HL-60 (cell line): ENCODE measurements at regions not wholly inside any gene's neighbourhood (a gene's known extent, or its start where the extent isn't known, plus 50 kb on each side); places are given as distances from the start of the nearest gene placed in this dataset.

Source experiments
- DNase-seq, 2 experiments: peaks; one replicate each; pipeline ENCODE4 v3.0.0-alpha.2; 2010 to 2020; ENCODE audit warnings: low read depth in 1 of 2, low spot score in 1 of 2
- H3K27ac ChIP-seq: fragments of 250-450 bp; sonication (Bioruptor Pico); replicated peaks from 2 replicates; pipeline ENCODE4 v1.5.1; 2020; ENCODE audit warnings: mild to moderate bottlenecking, moderate library complexity
- H3K27me3 ChIP-seq: fragments of 250-450 bp; sonication (Bioruptor Pico); 2 replicates; pipeline ENCODE4 v1.5.1; 2021; ENCODE audit warnings: mild to moderate bottlenecking, moderate library complexity; ENCODE audit not compliant: insufficient read depth, poor library complexity, severe bottlenecking
- H3K4me3 ChIP-seq: replicated peaks from 2 replicates; pipeline ENCODE4 v1.5.1; 2011; ENCODE audit warnings: mild to moderate bottlenecking, control low read depth, low read length; ENCODE audit not compliant: insufficient read depth
- GABPA ChIP-seq: IDR thresholded peaks from 2 replicates; pipeline ENCODE4 v1.6.1; 2012; ENCODE audit warnings: low read depth
- POLR2AphosphoS5 ChIP-seq: IDR thresholded peaks from 2 replicates; pipeline ENCODE4 v1.6.1; 2012; ENCODE audit warnings: low read depth
- SPI1 ChIP-seq: IDR thresholded peaks from 2 replicates; pipeline ENCODE4 v1.6.1; 2012; ENCODE audit warnings: low read depth, mild to moderate bottlenecking, borderline replicate concordance
- TF ChIP-seq, protein P1 (sequence below): IDR thresholded peaks from 2 replicates; pipeline ENCODE4 v1.6.1; 2012; ENCODE audit warnings: low read depth; ENCODE audit not compliant: insufficient replicate concordance
- TF ChIP-seq, protein P2 (sequence below): IDR thresholded peaks from one replicate; pipeline ENCODE4 v1.5.1; 2011; ENCODE audit warnings: low read length, control low read depth, inconsistent platforms; ENCODE audit not compliant: insufficient read depth

DNA sequence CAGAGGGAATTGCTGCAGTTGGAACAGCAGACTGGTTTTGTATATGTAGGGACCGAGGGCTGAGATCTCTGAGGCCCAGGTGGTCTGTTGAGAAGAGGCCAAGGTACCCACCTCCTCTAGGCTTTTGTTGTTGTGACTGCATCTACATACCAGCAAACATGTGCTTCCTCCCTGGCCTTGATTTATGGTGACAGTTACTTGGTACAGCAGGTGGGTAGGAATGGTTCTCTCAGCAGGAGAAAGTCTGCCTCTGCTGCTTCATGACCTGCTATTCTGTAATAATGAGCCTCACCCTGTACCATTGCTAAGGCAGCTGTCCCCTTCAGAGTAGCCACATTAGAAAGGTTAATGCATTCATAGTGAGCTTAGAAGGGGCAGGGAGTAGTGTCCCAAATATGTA is 196.7 kb upstream of the PELI2 start:
- TF ChIP-seq POLR2AphosphoS5 (no peak), GABPA (no peak), SPI1 (no peak)
- TF ChIP-seq, protein P1, sequence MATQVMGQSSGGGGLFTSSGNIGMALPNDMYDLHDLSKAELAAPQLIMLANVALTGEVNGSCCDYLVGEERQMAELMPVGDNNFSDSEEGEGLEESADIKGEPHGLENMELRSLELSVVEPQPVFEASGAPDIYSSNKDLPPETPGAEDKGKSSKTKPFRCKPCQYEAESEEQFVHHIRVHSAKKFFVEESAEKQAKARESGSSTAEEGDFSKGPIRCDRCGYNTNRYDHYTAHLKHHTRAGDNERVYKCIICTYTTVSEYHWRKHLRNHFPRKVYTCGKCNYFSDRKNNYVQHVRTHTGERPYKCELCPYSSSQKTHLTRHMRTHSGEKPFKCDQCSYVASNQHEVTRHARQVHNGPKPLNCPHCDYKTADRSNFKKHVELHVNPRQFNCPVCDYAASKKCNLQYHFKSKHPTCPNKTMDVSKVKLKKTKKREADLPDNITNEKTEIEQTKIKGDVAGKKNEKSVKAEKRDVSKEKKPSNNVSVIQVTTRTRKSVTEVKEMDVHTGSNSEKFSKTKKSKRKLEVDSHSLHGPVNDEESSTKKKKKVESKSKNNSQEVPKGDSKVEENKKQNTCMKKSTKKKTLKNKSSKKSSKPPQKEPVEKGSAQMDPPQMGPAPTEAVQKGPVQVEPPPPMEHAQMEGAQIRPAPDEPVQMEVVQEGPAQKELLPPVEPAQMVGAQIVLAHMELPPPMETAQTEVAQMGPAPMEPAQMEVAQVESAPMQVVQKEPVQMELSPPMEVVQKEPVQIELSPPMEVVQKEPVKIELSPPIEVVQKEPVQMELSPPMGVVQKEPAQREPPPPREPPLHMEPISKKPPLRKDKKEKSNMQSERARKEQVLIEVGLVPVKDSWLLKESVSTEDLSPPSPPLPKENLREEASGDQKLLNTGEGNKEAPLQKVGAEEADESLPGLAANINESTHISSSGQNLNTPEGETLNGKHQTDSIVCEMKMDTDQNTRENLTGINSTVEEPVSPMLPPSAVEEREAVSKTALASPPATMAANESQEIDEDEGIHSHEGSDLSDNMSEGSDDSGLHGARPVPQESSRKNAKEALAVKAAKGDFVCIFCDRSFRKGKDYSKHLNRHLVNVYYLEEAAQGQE: no peak
- TF ChIP-seq, protein P2, sequence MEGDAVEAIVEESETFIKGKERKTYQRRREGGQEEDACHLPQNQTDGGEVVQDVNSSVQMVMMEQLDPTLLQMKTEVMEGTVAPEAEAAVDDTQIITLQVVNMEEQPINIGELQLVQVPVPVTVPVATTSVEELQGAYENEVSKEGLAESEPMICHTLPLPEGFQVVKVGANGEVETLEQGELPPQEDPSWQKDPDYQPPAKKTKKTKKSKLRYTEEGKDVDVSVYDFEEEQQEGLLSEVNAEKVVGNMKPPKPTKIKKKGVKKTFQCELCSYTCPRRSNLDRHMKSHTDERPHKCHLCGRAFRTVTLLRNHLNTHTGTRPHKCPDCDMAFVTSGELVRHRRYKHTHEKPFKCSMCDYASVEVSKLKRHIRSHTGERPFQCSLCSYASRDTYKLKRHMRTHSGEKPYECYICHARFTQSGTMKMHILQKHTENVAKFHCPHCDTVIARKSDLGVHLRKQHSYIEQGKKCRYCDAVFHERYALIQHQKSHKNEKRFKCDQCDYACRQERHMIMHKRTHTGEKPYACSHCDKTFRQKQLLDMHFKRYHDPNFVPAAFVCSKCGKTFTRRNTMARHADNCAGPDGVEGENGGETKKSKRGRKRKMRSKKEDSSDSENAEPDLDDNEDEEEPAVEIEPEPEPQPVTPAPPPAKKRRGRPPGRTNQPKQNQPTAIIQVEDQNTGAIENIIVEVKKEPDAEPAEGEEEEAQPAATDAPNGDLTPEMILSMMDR: no peak
- H3K27me3 ChIP-seq: no peaks in the 10 kb centered on the region
- no peak overlapping the region for H3K27ac ChIP-seq
- DNase-seq: no peak
- H3K4me3 ChIP-seq: no peak overlapping the region

DNA sequence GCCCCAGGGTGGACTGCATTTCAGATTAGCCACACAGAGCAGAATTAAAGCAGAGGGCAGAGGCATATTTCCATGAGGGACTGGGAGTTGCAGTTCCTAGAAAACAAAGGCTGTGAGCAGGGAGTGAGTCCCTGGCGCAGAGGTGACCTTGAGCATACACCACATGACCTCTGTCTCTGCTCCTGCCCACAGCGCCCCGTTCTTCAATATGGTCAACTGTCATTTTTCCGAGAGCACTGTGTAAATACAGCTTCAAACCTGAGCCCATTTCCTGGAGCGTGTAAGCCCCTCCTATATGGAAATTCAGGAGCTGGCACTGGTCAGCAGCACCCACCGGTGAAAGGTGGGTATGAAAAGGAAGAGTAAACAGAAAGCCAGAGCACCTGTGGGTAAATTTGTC is 192.2 kb upstream of the PELI2 start:
- Histone ChIP-seq H3K4me3 (no peak overlapping the region), H3K27ac (no peak overlapping the region), H3K27me3 (no peaks in the 10 kb centered on the region)
- DNase-seq: no peak
- TF ChIP-seq, protein P2: no peak
- no peak for TF ChIP-seq SPI1
- TF ChIP-seq, protein P1: no peak
- TF ChIP-seq GABPA: no peak
- no peak for TF ChIP-seq POLR2AphosphoS5

DNA sequence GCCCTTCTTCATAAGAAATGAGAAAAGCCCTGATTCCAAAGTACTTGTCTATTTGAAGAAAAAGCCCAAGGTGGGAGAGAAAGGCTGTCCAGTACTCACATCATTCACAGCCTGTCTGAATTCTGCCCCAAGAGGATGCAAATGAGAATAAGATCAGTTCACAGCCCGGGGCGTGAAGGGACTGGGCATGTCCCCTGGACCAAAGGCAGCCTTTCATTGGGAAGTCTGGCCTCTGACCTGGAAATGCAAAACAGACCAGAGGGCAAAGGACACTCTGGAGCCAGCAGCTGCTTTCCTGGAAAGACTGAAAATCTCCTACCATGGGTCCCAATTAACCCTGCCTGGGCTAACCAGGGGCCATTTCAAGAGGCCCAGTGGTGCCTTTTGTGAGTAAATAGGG is 191.2 kb upstream of the PELI2 start:
- H3K27me3 ChIP-seq: no peaks in the 10 kb centered on the region
- no peak overlapping the region for H3K27ac ChIP-seq
- DNase-seq: no peak
- TF ChIP-seq GABPA (no peak), SPI1 (no peak), POLR2AphosphoS5 (no peak)
- TF ChIP-seq, protein P1: no peak
- TF ChIP-seq, protein P2: no peak
- no peak overlapping the region for H3K4me3 ChIP-seq
